MM.1S (cell line): ENCODE measurements at regions not wholly inside any gene's neighbourhood (a gene's known extent, or its start where the extent isn't known, plus 50 kb on each side); places are given as distances from the start of the nearest gene placed in this dataset.

Source experiments
- CTCF ChIP-seq: fragments of 300-600 bp; sonication (generic); IDR thresholded peaks from 2 replicates; pipeline ENCODE4 v1.5.1; 2016; ENCODE audit warnings: antibody characterized with exemption, low read length, mixed read lengths
- EZH2 ChIP-seq: fragments of 300-600 bp; sonication (generic); optimal IDR thresholded peaks from 2 replicates; pipeline ENCODE3; 2017; ENCODE audit warnings: low read depth, mild to moderate bottlenecking, antibody characterized with exemption, low read length, mixed read lengths
- EZH2phosphoT487 ChIP-seq: fragments of 300-600 bp; sonication (generic); IDR thresholded peaks from 2 replicates; pipeline ENCODE4 v1.6.1; 2018; ENCODE audit warnings: antibody characterized with exemption, low read length

- TF ChIP-seq CTCF (no peak), EZH2 (no peak), EZH2phosphoT487 (no peak)
Observed at GRCh38 chr6:4561773-4562400, 214.3 kb upstream of the CDYL start.
